HG03354 (cell line): ENCODE measurements at regions not wholly inside any gene's neighbourhood (a gene's known extent, or its start where the extent isn't known, plus 50 kb on each side); places are given as distances from the start of the nearest gene placed in this dataset.

Source experiments
- ATAC-seq: cut with Tn5 transposase; IDR thresholded peaks from one replicate; pipeline ENCODE4 v1.9.1; 2021; ENCODE audit warnings: mild to moderate bottlenecking; ENCODE audit not compliant: unreplicated experiment, poor library complexity, severe bottlenecking

GRCh38 chr2:67922080-67922785 is 140.6 kb downstream of the C1D start:
- no peak for ATAC-seq

GRCh38 chr2:67923696-67924095 is 139.1 kb downstream of the C1D start:
- ATAC-seq: no peak

GRCh38 chr2:67927501-67927900 is 135.3 kb downstream of the C1D start:
- no peak for ATAC-seq

GRCh38 chr2:67930156-67930555 is 132.6 kb downstream of the C1D start:
- ATAC-seq: no peak

- no peak for ATAC-seq
Observed at GRCh38 chr2:67936969-67937368, 125.8 kb downstream of the C1D start.

- no peak for ATAC-seq
Observed at GRCh38 chr2:67938053-67938452, 124.8 kb downstream of the C1D start.

GRCh38 chr2:67945056-67945455 is 117.7 kb downstream of the C1D start:
- no peak for ATAC-seq

- ATAC-seq: no peak
Observed at GRCh38 chr2:67945940-67946339, 116.9 kb downstream of the C1D start.

GRCh38 chr2:67948057-67948456 is 114.7 kb downstream of the C1D start:
- no peak for ATAC-seq

GRCh38 chr2:67948506-67948905 is 114.3 kb downstream of the C1D start:
- no peak for ATAC-seq

GRCh38 chr2:67950018-67950417 is 112.8 kb downstream of the C1D start:
- no peak for ATAC-seq

- ATAC-seq: no peak
Observed at GRCh38 chr2:67950919-67951318, 111.9 kb downstream of the C1D start.

GRCh38 chr2:67952066-67952465 is 110.7 kb downstream of the C1D start:
- ATAC-seq: no peak

- ATAC-seq: no peak
Observed at GRCh38 chr2:67954093-67954748, 108.6 kb downstream of the C1D start.

GRCh38 chr2:67955748-67956603 is 106.8 kb downstream of the C1D start:
- no peak for ATAC-seq

GRCh38 chr2:67965246-67965645 is 97.6 kb downstream of the C1D start:
- no peak for ATAC-seq

- no peak for ATAC-seq
Observed at GRCh38 chr2:67970071-67970470, 92.7 kb downstream of the C1D start.

- no peak for ATAC-seq
Observed at GRCh38 chr2:67970542-67970941, 92.3 kb downstream of the C1D start.

GRCh38 chr2:67974559-67975430 is 88.0 kb downstream of the C1D start:
- no peak for ATAC-seq

GRCh38 chr2:67977464-67977863 is 85.3 kb downstream of the C1D start:
- ATAC-seq: no peak
